Prostate gland (tissue), 2 donors: ENCODE measurements at regions not wholly inside any gene's neighbourhood (a gene's known extent, or its start where the extent isn't known, plus 50 kb on each side); places are given as distances from the start of the nearest gene placed in this dataset.

Source experiments
- DNase-seq: peaks from one replicate; pipeline ENCODE4 v3.0.0-alpha.2; 2019; ENCODE audit warnings: low spot score
- H3K27ac ChIP-seq, 2 donors: fragments of 200-600 bp; sonication (generic); 2 replicates each; pipeline ENCODE4 v1.5.1; 2017 to 2019
- H3K27me3 ChIP-seq: fragments of 200-600 bp; sonication (generic); replicated peaks from 2 replicates; pipeline ENCODE4 v1.5.1; 2019; ENCODE audit not compliant: insufficient read depth
- H3K36me3 ChIP-seq, 2 donors: fragments of 200-600 bp; sonication (generic); 1 replicate in 1 of 2; 2 replicates in 1 of 2; pipeline versions ENCODE4 v1.5.1 to v1.8.1; 2017 to 2019
- H3K4me1 ChIP-seq: fragments of 200-600 bp; sonication (generic); replicated peaks from 2 replicates; pipeline ENCODE4 v1.5.1; 2019
- H3K4me3 ChIP-seq, 2 donors: fragments of 200-600 bp; sonication (generic); 2 replicates each; pipeline ENCODE4 v1.5.1; 2017 to 2019
- H3K9me3 ChIP-seq: fragments of 200-600 bp; sonication (generic); 2 replicates; pipeline ENCODE4 v1.5.1; 2017
- POLR2A ChIP-seq: fragments of 450-650 bp; IDR thresholded peaks from one replicate; pipeline ENCODE4 v1.6.1; 2016; ENCODE audit warnings: antibody characterized with exemption, mild to moderate bottlenecking
- POLR2AphosphoS5 ChIP-seq: sonication (generic); formaldehyde crosslinking; IDR thresholded peaks from one replicate; pipeline ENCODE4 v1.6.1; 2017; ENCODE audit warnings: antibody characterized with exemption
- WGBS: methylation state at CpG from one replicate; pipeline ENCODE4 v1.1.5; 2018; 5-methylcytosine and 5-hydroxymethylcytosine counted together
- intact Hi-C: fragments of 100-400 bp; cut with DNase I; formaldehyde crosslinking; loops from one replicate; pipeline ENCODE4 v1.14.2; 2022
- TF ChIP-seq, protein P1 (sequence below), 4 experiments: fragments of 200-600 bp in 2 of 4; fragments of 450-650 bp in 2 of 4; sonication (generic) in 2 of 4; IDR thresholded peaks; 1 replicate in 3 of 4; 2 replicates in 1 of 4; pipeline ENCODE4 v1.5.1; 2016 to 2019; ENCODE audit warnings: antibody characterized with exemption in 4 of 4, mild to moderate bottlenecking in 2 of 4, moderate library complexity in 2 of 4

DNA sequence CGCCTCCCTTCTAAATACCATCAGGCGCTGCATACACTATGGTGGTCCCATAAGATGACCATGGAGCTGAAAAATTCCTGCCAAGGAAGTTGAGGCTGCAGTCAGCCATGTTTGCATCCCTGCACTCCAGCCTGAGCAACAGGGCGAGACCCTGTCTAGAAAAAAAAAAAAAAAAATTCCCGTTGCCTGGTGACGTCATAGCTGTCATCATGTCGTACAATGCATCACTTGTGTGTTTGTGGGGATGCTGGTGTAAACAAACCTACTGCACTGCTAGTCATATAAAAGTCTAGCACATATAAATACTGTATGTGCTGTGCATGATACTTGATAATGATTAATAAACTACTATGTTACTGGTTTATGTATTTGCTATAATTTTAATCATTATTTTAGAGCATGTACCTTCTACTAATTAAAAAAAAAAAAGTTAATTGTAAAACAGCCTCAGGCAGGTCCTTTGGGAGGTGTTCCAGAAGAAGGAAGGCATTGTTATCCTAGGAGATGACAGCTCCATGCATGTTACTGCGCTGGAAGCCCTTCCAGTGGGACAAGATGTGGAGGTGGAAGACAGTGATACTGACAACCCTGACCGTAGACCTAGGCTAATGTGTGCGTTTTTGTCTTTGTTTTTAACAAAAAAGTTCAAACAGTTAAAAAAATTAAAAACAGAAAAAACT lies 132.6 kb downstream of the BANF2 start:
- no peaks in the 10 kb centered on the region for H3K4me1 ChIP-seq
- no peaks in the 10 kb centered on the region for H3K9me3 ChIP-seq
- H3K27me3 ChIP-seq, result no peaks in the 10 kb centered on the region
- WGBS, result 55% methylated on average over 9 of the region's 9 CpGs
- TF ChIP-seq, protein P1, sequence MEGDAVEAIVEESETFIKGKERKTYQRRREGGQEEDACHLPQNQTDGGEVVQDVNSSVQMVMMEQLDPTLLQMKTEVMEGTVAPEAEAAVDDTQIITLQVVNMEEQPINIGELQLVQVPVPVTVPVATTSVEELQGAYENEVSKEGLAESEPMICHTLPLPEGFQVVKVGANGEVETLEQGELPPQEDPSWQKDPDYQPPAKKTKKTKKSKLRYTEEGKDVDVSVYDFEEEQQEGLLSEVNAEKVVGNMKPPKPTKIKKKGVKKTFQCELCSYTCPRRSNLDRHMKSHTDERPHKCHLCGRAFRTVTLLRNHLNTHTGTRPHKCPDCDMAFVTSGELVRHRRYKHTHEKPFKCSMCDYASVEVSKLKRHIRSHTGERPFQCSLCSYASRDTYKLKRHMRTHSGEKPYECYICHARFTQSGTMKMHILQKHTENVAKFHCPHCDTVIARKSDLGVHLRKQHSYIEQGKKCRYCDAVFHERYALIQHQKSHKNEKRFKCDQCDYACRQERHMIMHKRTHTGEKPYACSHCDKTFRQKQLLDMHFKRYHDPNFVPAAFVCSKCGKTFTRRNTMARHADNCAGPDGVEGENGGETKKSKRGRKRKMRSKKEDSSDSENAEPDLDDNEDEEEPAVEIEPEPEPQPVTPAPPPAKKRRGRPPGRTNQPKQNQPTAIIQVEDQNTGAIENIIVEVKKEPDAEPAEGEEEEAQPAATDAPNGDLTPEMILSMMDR (IDR thresholded peaks at IDR 0.05), result no peak
- H3K4me3 ChIP-seq, result no peak overlapping the region
- no peak for DNase-seq
- intact Hi-C loops, result no loop called here
- H3K36me3 ChIP-seq, result no peaks in the 10 kb centered on the region
- no peak overlapping the region for H3K27ac ChIP-seq

DNA sequence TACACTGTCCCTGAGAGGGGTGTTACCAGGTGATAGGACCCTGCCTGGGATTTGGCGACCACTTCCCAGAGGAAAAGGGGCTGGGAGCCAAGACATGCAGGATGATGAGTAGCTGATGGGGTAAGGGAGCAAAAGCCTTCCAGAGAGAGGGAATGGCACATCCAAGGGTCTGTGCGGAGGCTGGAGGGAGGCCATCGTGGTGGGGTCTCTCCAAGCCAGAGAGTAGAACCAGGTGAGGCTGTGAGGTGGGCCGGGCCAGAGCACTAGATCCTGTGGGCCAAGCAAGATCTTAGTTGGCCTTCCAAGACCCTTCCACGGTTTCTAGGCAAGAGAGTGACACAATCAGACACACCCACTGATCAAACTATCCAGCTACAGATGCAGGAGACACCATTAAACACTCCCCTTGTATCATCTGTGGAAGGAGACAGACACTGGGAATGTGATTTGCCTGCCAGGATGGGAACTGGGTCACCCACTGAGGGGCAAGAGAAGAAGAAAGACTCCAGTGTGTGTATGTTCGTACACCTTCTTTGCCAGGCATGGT lies 128.9 kb downstream of the BANF2 start:
- no peaks in the 10 kb centered on the region for H3K36me3 ChIP-seq
- TF ChIP-seq, protein P1 (IDR thresholded peaks at IDR 0.05), result no peak
- TF ChIP-seq POLR2AphosphoS5, result no peak
- 86% methylated on average over 6 of the region's 6 CpGs for WGBS

DNA sequence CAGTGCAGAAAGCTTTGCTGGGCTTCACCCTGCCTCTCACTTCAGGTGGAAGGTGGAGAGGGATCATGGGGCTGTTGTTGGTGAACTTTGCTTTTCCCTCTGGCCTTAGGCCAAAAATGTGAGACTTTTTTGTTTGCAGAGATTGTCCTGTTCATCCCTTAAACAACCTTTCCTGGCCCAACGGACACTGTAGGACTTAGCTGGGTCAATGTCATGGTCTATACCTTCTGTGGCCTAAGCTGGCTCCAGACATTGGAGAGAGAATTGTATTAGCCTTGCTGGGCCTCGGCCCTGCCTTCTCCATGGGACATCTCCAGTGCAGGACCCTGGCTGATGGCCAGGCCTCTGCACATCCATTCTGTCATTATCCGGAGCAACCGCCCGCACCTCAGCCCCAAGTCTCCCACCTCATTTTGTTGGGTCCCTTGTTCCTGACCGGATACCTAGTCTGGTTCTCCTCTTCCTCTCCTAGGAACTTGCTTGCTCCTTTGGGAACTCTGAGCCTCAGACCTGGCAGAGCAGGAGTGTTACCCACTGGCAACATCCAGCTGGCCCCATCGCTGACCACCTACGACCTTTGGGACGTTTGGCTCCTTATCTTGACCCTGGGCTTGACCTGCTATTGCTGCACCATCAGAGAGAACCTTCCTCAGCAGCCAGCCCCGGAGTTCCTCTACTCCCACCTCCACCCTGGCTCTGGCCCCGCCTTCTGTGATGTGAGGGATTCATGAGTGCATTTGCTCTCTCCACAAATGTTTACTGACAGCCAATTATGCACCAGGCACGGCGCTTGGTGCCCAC lies 128.2 kb downstream of the BANF2 start:
- no peaks in the 10 kb centered on the region for H3K9me3 ChIP-seq
- 84% methylated on average over 13 of the region's 13 CpGs for WGBS
- TF ChIP-seq POLR2AphosphoS5 (no peak), POLR2A (no peak)
- TF ChIP-seq, protein P1 (IDR thresholded peaks at IDR 0.05), result no peak
- H3K4me1 ChIP-seq, result no peaks in the 10 kb centered on the region
- H3K4me3 ChIP-seq, result no peak overlapping the region
- H3K27me3 ChIP-seq, result no peaks in the 10 kb centered on the region
- H3K27ac ChIP-seq, result no peak overlapping the region
- no peak for DNase-seq
- H3K36me3 ChIP-seq, result no peaks in the 10 kb centered on the region
- intact Hi-C loops, result no loop called here

More for the DNA sequence above, 128.9 kb downstream of the BANF2 start:
- H3K27ac ChIP-seq, result no peak overlapping the region
- H3K9me3 ChIP-seq, result no peaks in the 10 kb centered on the region
- intact Hi-C loops, result no loop called here
- H3K27me3 ChIP-seq, result no peaks in the 10 kb centered on the region
- DNase-seq, result no peak
- H3K4me3 ChIP-seq, result no peak overlapping the region
- H3K4me1 ChIP-seq, result no peaks in the 10 kb centered on the region

DNA sequence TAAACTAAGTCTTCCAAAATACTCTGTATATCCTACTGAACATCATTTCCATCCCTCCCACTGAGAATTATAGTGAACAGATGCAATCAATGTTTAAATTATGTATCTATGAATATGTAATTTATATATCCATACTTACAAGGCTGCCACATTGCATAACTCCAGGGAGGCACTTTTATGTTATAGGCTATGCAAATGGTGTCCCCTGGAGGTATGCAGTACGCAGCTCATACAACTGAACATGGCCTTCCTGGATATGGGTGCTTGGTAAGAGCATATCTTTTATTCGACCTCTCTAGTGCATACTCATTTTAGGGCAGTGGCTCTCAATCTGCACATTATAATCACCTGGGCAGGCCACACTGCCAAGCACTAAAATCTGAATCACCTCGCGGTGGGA lies 127.3 kb downstream of the BANF2 start:
- H3K27ac ChIP-seq, result no peak overlapping the region
- no peaks in the 10 kb centered on the region for H3K4me1 ChIP-seq
- H3K4me3 ChIP-seq, result no peak overlapping the region
- WGBS, result 73% methylated on average over 4 of the region's 4 CpGs
- no peaks in the 10 kb centered on the region for H3K9me3 ChIP-seq
- DNase-seq, result no peak
- H3K36me3 ChIP-seq, result no peaks in the 10 kb centered on the region
- TF ChIP-seq POLR2A (no peak), POLR2AphosphoS5 (no peak)
- TF ChIP-seq, protein P1 (IDR thresholded peaks at IDR 0.05), result no peak
- intact Hi-C loops, result no loop called here
- no peaks in the 10 kb centered on the region for H3K27me3 ChIP-seq
